ENCODE measurements at regions not wholly inside any gene's neighbourhood (a gene's known extent, or its start where the extent isn't known, plus 50 kb on each side); places are given as distances from the start of the nearest gene placed in this dataset.

DNA sequence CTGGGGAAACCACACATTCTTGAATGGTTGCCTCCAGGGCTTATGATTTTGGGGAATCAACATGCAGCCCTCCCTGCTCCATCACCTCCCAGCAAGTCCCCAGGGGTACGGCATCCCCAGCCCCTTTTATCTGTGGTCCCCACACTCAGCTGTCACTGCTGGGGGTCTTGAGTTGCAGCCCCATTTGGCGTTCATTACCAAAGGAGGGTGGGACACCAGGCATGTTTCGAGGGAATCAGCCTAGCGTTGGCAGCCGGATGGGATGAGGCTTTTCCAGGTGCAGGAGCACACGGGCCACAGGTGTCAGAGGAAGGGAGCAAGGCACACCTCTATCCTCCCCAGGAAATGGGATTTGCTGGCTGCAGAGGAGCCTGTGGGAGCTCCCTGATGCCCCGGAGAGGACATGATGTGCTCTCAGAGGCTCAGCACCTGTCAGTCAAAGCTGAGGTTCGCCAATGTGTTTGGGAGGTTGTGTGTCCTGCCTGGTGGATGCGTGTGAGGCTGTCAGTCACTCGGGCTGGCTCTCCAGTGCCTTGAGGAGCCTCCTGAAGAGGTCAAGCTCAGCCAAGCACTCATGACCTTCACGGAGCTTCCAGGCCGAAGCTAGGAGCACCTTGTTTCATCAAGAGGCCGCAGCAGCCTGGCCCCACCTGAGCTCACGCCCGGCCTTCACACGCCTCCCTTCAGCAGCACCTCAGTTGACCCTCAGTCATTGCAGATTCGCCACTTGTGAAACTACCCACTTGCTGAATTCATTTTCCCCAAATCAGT, 95.0 kb downstream of the ERMARD start:
- no peak overlapping the region for H3K4me3 ChIP-seq
- no peaks in the 10 kb centered on the region for H3K4me1 ChIP-seq
- no peaks in the 10 kb centered on the region for H3K36me3 ChIP-seq
- no peak for TF ChIP-seq EP300 (IDR thresholded peaks at IDR 0.05)
- no peak for TF ChIP-seq POLR2A (IDR thresholded peaks at IDR 0.05)
- no peak for TF ChIP-seq POLR2AphosphoS5 (IDR thresholded peaks at IDR 0.05)
- TF ChIP-seq CTCF (IDR thresholded peaks at IDR 0.05): no peak
- intact Hi-C loops (cut with DNase I): no loop called here
- peaks cover 0 to 13% (median 0%) of the 10 kb centered on the region in 3 donors for H3K27me3 ChIP-seq
- H3K9me3 ChIP-seq: no peaks in the 10 kb centered on the region
- H3K27ac ChIP-seq: no peak overlapping the region
- DNase-seq: no peak
- 85 to 90% methylated on average over 17 of the region's 17 CpGs for WGBS, 2 donors

GRCh38 chr6:169845426-169846285, 94.2 kb downstream of the ERMARD start:
- no peak for DNase-seq
- Histone ChIP-seq H3K27ac (no peak overlapping the region), H3K4me3 (no peak overlapping the region), H3K4me1 (no peaks in the 10 kb centered on the region), H3K36me3 (no peaks in the 10 kb centered on the region), H3K9me3 (no peaks in the 10 kb centered on the region), H3K27me3 (peaks cover 0 to 13% (median 0%) of the 10 kb centered on the region in 3 donors)
- intact Hi-C loops (cut with DNase I): no loop called here
- 88% methylated on average over 24 of the region's 24 CpGs for WGBS, 2 donors
- TF ChIP-seq POLR2A (IDR thresholded peaks at IDR 0.05): no peak
- TF ChIP-seq POLR2AphosphoS5 (IDR thresholded peaks at IDR 0.05): no peak
- no peak for TF ChIP-seq CTCF (IDR thresholded peaks at IDR 0.05)
- TF ChIP-seq EP300 (IDR thresholded peaks at IDR 0.05): no peak

DNA sequence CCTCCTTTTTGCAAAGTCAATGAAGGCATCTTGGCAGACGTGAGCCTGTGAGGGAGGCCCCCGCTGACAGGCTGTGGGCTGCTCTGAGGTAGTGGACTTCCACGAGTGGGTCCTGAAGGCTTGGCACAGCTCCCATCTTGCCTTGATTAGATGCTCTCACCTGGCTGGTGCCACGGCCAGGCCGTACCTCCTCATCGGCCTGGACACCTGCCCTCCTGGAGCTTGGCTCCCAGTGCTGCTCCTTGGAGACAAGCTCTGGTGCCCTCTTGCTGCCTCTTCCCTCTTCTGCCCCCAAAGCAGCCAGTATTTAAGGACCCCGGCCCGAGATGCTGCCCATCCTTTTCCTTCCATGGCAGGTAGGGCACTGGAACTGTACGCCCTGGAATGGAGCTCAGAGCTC, 93.5 kb downstream of the ERMARD start:
- WGBS, 2 donors: 66 to 86% methylated on average over 9 of the region's 9 CpGs
- H3K9me3 ChIP-seq: no peaks in the 10 kb centered on the region
- H3K36me3 ChIP-seq: no peaks in the 10 kb centered on the region
- peaks cover 0 to 13% (median 0%) of the 10 kb centered on the region in 3 donors for H3K27me3 ChIP-seq
- DNase-seq: no peak
- H3K4me3 ChIP-seq: no peak overlapping the region
- intact Hi-C loops (cut with DNase I): no loop called here
- H3K4me1 ChIP-seq: no peaks in the 10 kb centered on the region
- TF ChIP-seq CTCF (IDR thresholded peaks at IDR 0.05) (no peak), EP300 (IDR thresholded peaks at IDR 0.05) (no peak), POLR2AphosphoS5 (IDR thresholded peaks at IDR 0.05) (no peak), POLR2A (IDR thresholded peaks at IDR 0.05) (no peak)
- H3K27ac ChIP-seq: no peak overlapping the region

GRCh38 chr6:169843991-169844390, 92.6 kb downstream of the ERMARD start:
- H3K27me3 ChIP-seq: peaks cover 0 to 16% (median 0%) of the 10 kb centered on the region in 3 donors
- intact Hi-C loops (cut with DNase I): no loop called here
- DNase-seq: no peak
- 36 to 63% methylated on average over 6 of the region's 6 CpGs for WGBS, 2 donors
- no peaks in the 10 kb centered on the region for H3K9me3 ChIP-seq
- TF ChIP-seq POLR2AphosphoS5 (IDR thresholded peaks at IDR 0.05) (no peak), POLR2A (IDR thresholded peaks at IDR 0.05) (no peak)
- no peaks in the 10 kb centered on the region for H3K36me3 ChIP-seq
- no peak overlapping the region for H3K4me3 ChIP-seq
- no peaks in the 10 kb centered on the region for H3K4me1 ChIP-seq
- H3K27ac ChIP-seq: no peak overlapping the region

- H3K27ac ChIP-seq: no peak overlapping the region
- H3K4me3 ChIP-seq: no peak overlapping the region
- no peaks in the 10 kb centered on the region for H3K36me3 ChIP-seq
- TF ChIP-seq EP300 (IDR thresholded peaks at IDR 0.05): no peak
- TF ChIP-seq POLR2A (IDR thresholded peaks at IDR 0.05): no peak
- no peak for TF ChIP-seq POLR2AphosphoS5 (IDR thresholded peaks at IDR 0.05)
- no peak for TF ChIP-seq CTCF (IDR thresholded peaks at IDR 0.05)
- H3K4me1 ChIP-seq: no peaks in the 10 kb centered on the region
- intact Hi-C loops (cut with DNase I): no loop called here
- WGBS, 2 donors: 80 to 87% methylated on average over 5 of the region's 5 CpGs
- H3K27me3 ChIP-seq: peaks cover 0 to 16% (median 0%) of the 10 kb centered on the region in 3 donors
- H3K9me3 ChIP-seq: no peaks in the 10 kb centered on the region
- no peak for DNase-seq
These were observed 91.7 kb downstream of the ERMARD start for GRCh38 chr6:169843110-169843509.
